Coronary artery (tissue), 2 donors: ENCODE measurements at regions not wholly inside any gene's neighbourhood (a gene's known extent, or its start where the extent isn't known, plus 50 kb on each side); places are given as distances from the start of the nearest gene placed in this dataset.

ENCODE experiments used
- DNase-seq: peaks from one replicate; pipeline ENCODE4 v3.0.0-alpha.2; 2017; ENCODE audit warnings: low spot score
- H3K27ac ChIP-seq, 2 donors: fragments of 200-600 bp; sonication (generic); one replicate each; pipeline ENCODE4 v1.5.1; 2016 to 2019
- H3K4me3 ChIP-seq: fragments of 200-600 bp; sonication (generic); 2 replicates; pipeline ENCODE4 v1.5.1; 2016; ENCODE audit warnings: mild to moderate bottlenecking, moderate library complexity
- TF ChIP-seq, protein P1 (sequence below): fragments of 200-600 bp; sonication (generic); IDR thresholded peaks from one replicate; pipeline ENCODE4 v1.5.1; 2019; ENCODE audit warnings: antibody characterized with exemption

DNA sequence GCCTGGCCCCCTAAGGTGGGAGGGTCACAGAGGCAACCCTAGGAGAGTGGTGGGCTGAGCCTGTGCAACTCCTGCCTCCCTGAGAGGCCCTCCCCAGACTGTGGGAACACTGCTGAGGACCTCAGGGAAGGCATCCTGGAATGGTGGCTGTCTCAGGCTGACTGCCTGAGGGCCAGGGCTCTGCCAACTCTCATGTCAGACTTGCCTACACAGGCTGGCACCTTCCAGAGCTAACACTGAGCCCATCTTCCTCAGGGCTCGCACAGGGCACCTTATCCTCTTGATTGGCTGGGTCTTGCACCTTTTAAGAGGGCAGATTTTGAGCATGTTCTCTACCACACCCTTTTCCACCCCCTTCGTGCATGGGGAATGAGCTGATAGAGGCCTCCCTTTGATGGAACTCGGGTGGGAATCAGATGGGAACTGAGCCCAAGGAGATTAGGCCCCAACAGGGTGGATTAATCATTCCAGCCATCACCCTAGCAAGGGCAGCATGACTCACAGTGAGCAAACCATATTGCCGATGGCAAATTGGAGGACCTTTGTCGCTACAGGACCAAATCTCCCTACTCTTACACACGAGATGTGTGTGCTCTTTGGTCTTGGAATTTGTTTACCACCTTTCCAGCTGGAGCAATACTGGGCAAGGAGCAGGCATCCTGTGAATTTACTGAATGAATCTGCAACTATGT, 702.8 kb downstream of the VRK1 start:
- Histone ChIP-seq H3K27ac (no peak overlapping the region), H3K4me3 (no peak overlapping the region)
- no peak for DNase-seq

DNA sequence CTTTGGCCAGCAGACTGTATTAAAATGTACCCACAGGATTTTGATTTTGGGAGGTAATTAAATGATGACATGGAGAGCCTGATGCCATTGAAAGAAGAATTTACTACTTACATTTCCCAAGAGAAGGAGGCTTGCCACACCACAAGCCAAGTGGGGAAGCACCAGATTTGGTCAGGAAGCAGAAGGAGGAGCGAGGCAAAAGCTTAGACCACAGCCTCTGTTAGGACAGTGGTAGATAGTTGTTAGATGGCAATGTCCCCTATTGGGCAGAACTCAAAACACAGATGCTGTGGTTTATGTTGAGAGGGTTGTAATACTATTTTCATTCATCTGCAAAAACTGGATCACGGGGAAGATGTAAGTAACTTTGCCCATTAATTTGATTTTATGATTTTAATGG, 709.4 kb downstream of the VRK1 start:
- TF ChIP-seq, protein P1, sequence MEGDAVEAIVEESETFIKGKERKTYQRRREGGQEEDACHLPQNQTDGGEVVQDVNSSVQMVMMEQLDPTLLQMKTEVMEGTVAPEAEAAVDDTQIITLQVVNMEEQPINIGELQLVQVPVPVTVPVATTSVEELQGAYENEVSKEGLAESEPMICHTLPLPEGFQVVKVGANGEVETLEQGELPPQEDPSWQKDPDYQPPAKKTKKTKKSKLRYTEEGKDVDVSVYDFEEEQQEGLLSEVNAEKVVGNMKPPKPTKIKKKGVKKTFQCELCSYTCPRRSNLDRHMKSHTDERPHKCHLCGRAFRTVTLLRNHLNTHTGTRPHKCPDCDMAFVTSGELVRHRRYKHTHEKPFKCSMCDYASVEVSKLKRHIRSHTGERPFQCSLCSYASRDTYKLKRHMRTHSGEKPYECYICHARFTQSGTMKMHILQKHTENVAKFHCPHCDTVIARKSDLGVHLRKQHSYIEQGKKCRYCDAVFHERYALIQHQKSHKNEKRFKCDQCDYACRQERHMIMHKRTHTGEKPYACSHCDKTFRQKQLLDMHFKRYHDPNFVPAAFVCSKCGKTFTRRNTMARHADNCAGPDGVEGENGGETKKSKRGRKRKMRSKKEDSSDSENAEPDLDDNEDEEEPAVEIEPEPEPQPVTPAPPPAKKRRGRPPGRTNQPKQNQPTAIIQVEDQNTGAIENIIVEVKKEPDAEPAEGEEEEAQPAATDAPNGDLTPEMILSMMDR, result no peak

More for the DNA sequence above, 702.8 kb downstream of the VRK1 start:
- TF ChIP-seq, protein P1, result no peak

DNA sequence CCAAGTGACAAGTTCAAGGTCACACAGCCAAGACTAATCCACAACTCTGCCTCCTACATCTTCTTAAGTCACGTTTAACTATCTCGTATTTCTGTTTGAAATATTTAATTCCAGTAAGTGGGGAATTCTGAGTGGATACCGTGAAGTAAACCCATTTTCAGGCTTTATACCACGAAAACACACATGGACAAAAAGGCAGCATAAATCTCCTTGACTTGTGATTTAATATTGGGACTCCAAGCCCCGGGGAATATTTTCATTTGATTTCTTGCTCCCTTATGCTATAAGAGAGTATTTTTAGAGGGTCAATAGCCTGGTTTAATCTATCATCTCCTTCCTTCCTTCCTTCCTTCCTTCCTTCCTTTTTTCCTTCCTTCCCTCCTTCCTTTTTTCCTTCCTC, 716.7 kb downstream of the VRK1 start:
- DNase-seq, result no peak
- TF ChIP-seq, protein P1, result no peak
- no peak overlapping the region for H3K27ac ChIP-seq
- no peak overlapping the region for H3K4me3 ChIP-seq

More for the DNA sequence above, 709.4 kb downstream of the VRK1 start:
- Histone ChIP-seq H3K27ac (no peak overlapping the region), H3K4me3 (no peak overlapping the region)
- no peak for DNase-seq

DNA sequence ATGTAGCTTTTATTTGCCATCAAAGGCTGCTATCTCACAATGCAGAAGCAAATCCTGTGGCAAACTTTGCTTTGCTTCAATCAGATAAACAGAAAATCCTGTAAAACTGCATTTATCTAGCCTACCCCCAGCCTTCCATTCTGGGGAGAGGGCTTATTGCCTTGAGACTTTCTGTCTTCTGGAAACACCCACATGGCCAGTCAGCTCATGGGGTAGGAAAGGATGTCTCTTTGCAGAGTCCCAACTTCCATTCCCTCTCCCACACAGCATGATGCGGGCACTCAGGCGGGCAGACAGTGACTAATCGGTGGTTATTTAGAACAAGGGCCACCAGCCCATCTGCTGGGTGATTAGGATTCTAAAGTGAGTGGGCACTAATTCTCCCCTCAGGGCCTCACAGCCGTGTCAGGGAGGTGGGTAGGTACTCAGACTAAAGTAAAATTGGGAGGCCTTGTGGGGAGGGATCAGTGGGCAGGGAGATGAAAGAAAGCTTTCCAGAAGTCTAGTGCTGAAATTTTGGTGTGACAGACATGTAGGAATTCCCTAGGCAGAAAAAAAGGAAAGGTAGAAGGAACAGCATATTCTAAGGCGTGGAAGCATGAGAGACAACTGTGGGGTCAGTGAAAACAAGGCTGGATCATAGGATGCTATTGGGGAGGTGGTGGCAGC, 720.5 kb downstream of the VRK1 start:
- DNase-seq, result no peak

DNA sequence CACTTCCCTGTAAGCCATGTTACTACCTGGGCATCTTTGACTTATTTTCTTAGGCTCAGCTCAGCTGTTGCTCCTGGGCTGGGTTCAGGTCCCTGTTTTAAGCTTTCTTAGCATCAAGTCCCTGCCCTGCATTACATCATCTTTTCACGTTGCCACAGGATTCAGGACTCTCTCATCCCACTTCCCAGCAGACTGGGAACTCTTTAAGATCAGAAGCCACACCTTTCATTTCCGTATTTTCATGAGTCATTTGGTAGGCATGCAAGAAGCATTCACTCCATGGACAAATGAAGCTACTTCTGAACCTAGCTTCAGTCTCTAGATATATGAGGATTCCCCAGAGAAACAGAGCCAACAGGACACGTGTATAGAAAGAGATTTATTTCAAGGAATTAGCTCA, 726.8 kb downstream of the VRK1 start:
- H3K27ac ChIP-seq, result no peak overlapping the region
- TF ChIP-seq, protein P1, result no peak
- no peak for DNase-seq
- no peak overlapping the region for H3K4me3 ChIP-seq

More for the DNA sequence above, 720.5 kb downstream of the VRK1 start:
- no peak overlapping the region for H3K27ac ChIP-seq
- H3K4me3 ChIP-seq, result no peak overlapping the region
- TF ChIP-seq, protein P1, result no peak

DNA sequence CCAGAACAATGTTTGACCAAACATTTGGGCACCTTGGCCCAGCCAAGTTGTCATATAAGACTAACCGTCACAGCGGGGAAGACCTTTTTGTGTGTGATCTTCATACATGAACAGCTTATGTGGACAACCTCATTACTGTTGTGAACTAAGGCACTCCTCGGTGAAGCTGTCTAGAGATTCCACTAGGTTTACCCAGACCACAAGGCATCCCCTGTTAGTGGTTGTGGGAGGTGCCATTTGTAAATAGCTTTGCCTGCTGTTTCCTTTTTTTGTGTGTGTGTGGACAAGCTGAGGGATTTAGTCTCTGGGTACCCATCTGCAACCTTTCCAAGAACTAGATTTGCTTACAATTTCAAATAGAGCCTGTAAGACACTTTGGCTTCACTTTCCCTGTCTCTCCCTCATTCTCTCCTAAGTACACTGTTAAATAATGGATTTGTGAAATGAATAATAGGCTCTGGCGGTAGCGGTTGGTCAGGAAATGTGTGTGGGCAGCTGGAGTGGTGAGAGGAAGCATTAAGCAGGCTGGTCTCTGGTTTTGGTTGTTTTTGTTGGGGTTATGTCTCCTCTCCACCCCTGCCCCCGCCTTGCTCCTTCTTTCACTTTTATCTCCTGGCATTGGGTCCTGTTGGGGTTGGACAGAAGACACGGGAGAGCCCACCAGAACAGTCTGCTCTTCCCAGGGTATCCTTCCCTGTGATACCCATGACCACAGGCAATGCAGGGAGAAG, 727.6 kb downstream of the VRK1 start:
- no peak for DNase-seq
- no peak overlapping the region for H3K4me3 ChIP-seq
- no peak overlapping the region for H3K27ac ChIP-seq
- TF ChIP-seq, protein P1, result no peak
